ENCODE measurements at regions not wholly inside any gene's neighbourhood (a gene's known extent, or its start where the extent isn't known, plus 50 kb on each side); places are given as distances from the start of the nearest gene placed in this dataset.

- H3K27me3 ChIP-seq (ENCODE audit: low read depth): no peaks in the 10 kb centered on the region
- no peak overlapping the region for H3K4me3 ChIP-seq
- no peaks in the 10 kb centered on the region for H3K9me3 ChIP-seq
- H3K4me1 ChIP-seq: peaks cover 8% of the 10 kb centered on the region
- in situ Hi-C loops (cut with MboI; ENCODE audit: low sequenced_read_pairs): loop anchor here (25.0 kb wide), 2 partner anchors 497 to 697 kb away; no protein-coding TSS in a partner anchor
- DNase-seq (ENCODE audit: low spot score in 2 of 2): no peak
- no peaks in the 10 kb centered on the region for H3K36me3 ChIP-seq (replicated peaks)
Measured at GRCh38 chrX:110408949-110409588, 50.4 kb downstream of the RTL9 start.

GRCh38 chrX:110409925-110410324 is 51.3 kb downstream of the RTL9 start:
- Histone ChIP-seq H3K36me3 (replicated peaks) (no peaks in the 10 kb centered on the region), H3K4me1 (peaks cover 8% of the 10 kb centered on the region), H3K4me3 (no peak overlapping the region), H3K27me3 (ENCODE audit: low read depth) (no peaks in the 10 kb centered on the region), H3K9me3 (no peaks in the 10 kb centered on the region)
- in situ Hi-C loops (cut with MboI; ENCODE audit: low sequenced_read_pairs): loop anchor here (5.0 to 25.0 kb wide), 3 partner anchors 253 to 698 kb away; no protein-coding TSS in a partner anchor
- DNase-seq (ENCODE audit: low spot score in 2 of 2): no peak

- Histone ChIP-seq H3K36me3 (replicated peaks) (no peaks in the 10 kb centered on the region), H3K4me3 (no peak overlapping the region), H3K9me3 (no peaks in the 10 kb centered on the region), H3K27me3 (ENCODE audit: low read depth) (no peaks in the 10 kb centered on the region), H3K4me1 (peaks cover 9% of the 10 kb centered on the region)
- no peak for DNase-seq (ENCODE audit: low spot score in 2 of 2)
- in situ Hi-C loops (cut with MboI; ENCODE audit: low sequenced_read_pairs): loop anchor here (5.0 to 25.0 kb wide), 3 partner anchors 253 to 698 kb away; no protein-coding TSS in a partner anchor
Measured at GRCh38 chrX:110410603-110411002, 52.0 kb downstream of the RTL9 start.

GRCh38 chrX:110412971-110413726 is 54.5 kb downstream of the RTL9 start:
- DNase-seq (ENCODE audit: low spot score in 2 of 2): peak; percentile 87 to 92
- in situ Hi-C loops (cut with MboI; ENCODE audit: low sequenced_read_pairs): loop anchor here (5.0 to 25.0 kb wide), 3 partner anchors 256 to 701 kb away; no protein-coding TSS in a partner anchor
- H3K4me3 ChIP-seq: peak overlapping the region; percentile 15

GRCh38 chrX:110413727-110414124 is 55.1 kb downstream of the RTL9 start:
- no peaks in the 10 kb centered on the region for H3K9me3 ChIP-seq
- peaks cover 20% of the 10 kb centered on the region for H3K4me1 ChIP-seq
- no peaks in the 10 kb centered on the region for H3K27me3 ChIP-seq (ENCODE audit: low read depth)
- no peak overlapping the region for H3K4me3 ChIP-seq
- in situ Hi-C loops (cut with MboI; ENCODE audit: low sequenced_read_pairs): loop anchor here (5.0 to 25.0 kb wide), 3 partner anchors 256 to 701 kb away; no protein-coding TSS in a partner anchor
- no peaks in the 10 kb centered on the region for H3K36me3 ChIP-seq (replicated peaks)
- no peak for DNase-seq (ENCODE audit: low spot score in 2 of 2)

More at GRCh38 chrX:110412971-110413726, 54.5 kb downstream of the RTL9 start:
- H3K27me3 ChIP-seq (ENCODE audit: low read depth): no peaks in the 10 kb centered on the region
- peaks cover 16% of the 10 kb centered on the region for H3K4me1 ChIP-seq
- H3K36me3 ChIP-seq (replicated peaks): no peaks in the 10 kb centered on the region
- H3K9me3 ChIP-seq: no peaks in the 10 kb centered on the region

- Histone ChIP-seq H3K27me3 (ENCODE audit: low read depth) (no peaks in the 10 kb centered on the region), H3K4me3 (no peak overlapping the region), H3K9me3 (no peaks in the 10 kb centered on the region), H3K36me3 (replicated peaks) (no peaks in the 10 kb centered on the region), H3K4me1 (peaks cover 24% of the 10 kb centered on the region)
- in situ Hi-C loops (cut with MboI; ENCODE audit: low sequenced_read_pairs): loop anchor here (5.0 to 25.0 kb wide), 3 partner anchors 257 to 702 kb away; no protein-coding TSS in a partner anchor
- DNase-seq (ENCODE audit: low spot score in 2 of 2): no peak
Measured at GRCh38 chrX:110414273-110414672, 55.6 kb downstream of the RTL9 start.

GRCh38 chrX:110414679-110415439 is 56.2 kb downstream of the RTL9 start:
- Histone ChIP-seq H3K36me3 (replicated peaks) (no peaks in the 10 kb centered on the region), H3K9me3 (no peaks in the 10 kb centered on the region), H3K4me3 (no peak overlapping the region), H3K4me1 (peaks cover 26% of the 10 kb centered on the region), H3K27me3 (ENCODE audit: low read depth) (no peaks in the 10 kb centered on the region)
- in situ Hi-C loops (cut with MboI; ENCODE audit: low sequenced_read_pairs): loop anchor here (5.0 to 25.0 kb wide), 3 partner anchors 258 to 703 kb away; no protein-coding TSS in a partner anchor
- no peak for DNase-seq (ENCODE audit: low spot score in 2 of 2)

GRCh38 chrX:110415440-110416170 is 57.0 kb downstream of the RTL9 start:
- no peaks in the 10 kb centered on the region for H3K36me3 ChIP-seq (replicated peaks)
- no peak overlapping the region for H3K4me3 ChIP-seq
- peak in 1 of 2 experiments; percentile 18 for DNase-seq (ENCODE audit: low spot score in 2 of 2)
- H3K9me3 ChIP-seq: no peaks in the 10 kb centered on the region
- in situ Hi-C loops (cut with MboI; ENCODE audit: low sequenced_read_pairs): loop anchor here (25.0 kb wide), 2 partner anchors 503 to 703 kb away; no protein-coding TSS in a partner anchor
- peaks cover 26% of the 10 kb centered on the region for H3K4me1 ChIP-seq
- H3K27me3 ChIP-seq (ENCODE audit: low read depth): no peaks in the 10 kb centered on the region

- in situ Hi-C loops (cut with MboI; ENCODE audit: low sequenced_read_pairs): loop anchor here (25.0 kb wide), 2 partner anchors 505 to 705 kb away; no protein-coding TSS in a partner anchor
- no peak overlapping the region for H3K4me3 ChIP-seq
Measured at GRCh38 chrX:110417128-110417527, 58.5 kb downstream of the RTL9 start.

GRCh38 chrX:110418316-110419235 is 59.9 kb downstream of the RTL9 start:
- peak; percentile 81 to 84 for DNase-seq (ENCODE audit: low spot score in 2 of 2)
- in situ Hi-C loops (cut with MboI; ENCODE audit: low sequenced_read_pairs): loop anchor here (25.0 kb wide), 2 partner anchors 506 to 706 kb away; no protein-coding TSS in a partner anchor
- H3K4me1 ChIP-seq: peaks cover 21% of the 10 kb centered on the region

More at GRCh38 chrX:110417128-110417527, 58.5 kb downstream of the RTL9 start:
- DNase-seq (ENCODE audit: low spot score in 2 of 2): no peak
- no peaks in the 10 kb centered on the region for H3K36me3 ChIP-seq (replicated peaks)
- no peaks in the 10 kb centered on the region for H3K9me3 ChIP-seq
- no peaks in the 10 kb centered on the region for H3K27me3 ChIP-seq (ENCODE audit: low read depth)
- peaks cover 26% of the 10 kb centered on the region for H3K4me1 ChIP-seq

GRCh38 chrX:110419512-110419911 is 60.9 kb downstream of the RTL9 start:
- Histone ChIP-seq H3K9me3 (no peaks in the 10 kb centered on the region), H3K36me3 (replicated peaks) (no peaks in the 10 kb centered on the region), H3K27me3 (ENCODE audit: low read depth) (no peaks in the 10 kb centered on the region), H3K4me1 (peaks cover 21% of the 10 kb centered on the region), H3K4me3 (no peak overlapping the region)
- DNase-seq (ENCODE audit: low spot score in 2 of 2): no peak
- in situ Hi-C loops (cut with MboI; ENCODE audit: low sequenced_read_pairs): loop anchor here (25.0 kb wide), 2 partner anchors 507 to 707 kb away; no protein-coding TSS in a partner anchor

More at GRCh38 chrX:110418316-110419235, 59.9 kb downstream of the RTL9 start:
- Histone ChIP-seq H3K4me3 (peak overlapping the region; percentile 0; the same call in 1 of the 2 replicates), H3K36me3 (replicated peaks) (no peaks in the 10 kb centered on the region), H3K27me3 (ENCODE audit: low read depth) (no peaks in the 10 kb centered on the region), H3K9me3 (no peaks in the 10 kb centered on the region)

All from HAP-1 (cell line).